ENCODE measurements at regions not wholly inside any gene's neighbourhood (a gene's known extent, or its start where the extent isn't known, plus 50 kb on each side); places are given as distances from the start of the nearest gene placed in this dataset.
A peak's percentile ranks its signal among the peaks of the same experiment; 100 is the strongest.
"Not testable (repeated sequence)": the region's sequence is repeated elsewhere in the genome, so short reads cannot be mapped to it uniquely, and the experiment has no call there.

DNA sequence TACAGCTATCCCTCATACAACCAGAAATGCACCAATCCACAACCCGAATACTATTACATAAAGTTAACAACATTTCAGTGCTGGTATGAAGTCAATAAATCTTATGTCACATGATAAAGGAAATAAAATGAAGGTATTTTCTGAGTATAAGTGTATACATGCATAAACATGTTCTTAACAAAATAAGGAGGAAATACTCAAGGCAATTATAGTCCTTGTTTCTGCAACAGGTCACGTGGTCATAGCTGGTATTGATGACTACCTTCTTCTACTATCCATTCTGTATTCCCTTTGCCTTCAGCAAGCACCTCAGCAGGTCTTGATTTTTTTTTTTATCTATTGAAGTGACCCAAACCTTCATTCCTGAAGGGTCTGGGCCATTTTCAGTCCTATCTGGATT is 675.6 kb downstream of the RPL10L start:
- no peak for DNase-seq (ENCODE audit: low spot score)

DNA sequence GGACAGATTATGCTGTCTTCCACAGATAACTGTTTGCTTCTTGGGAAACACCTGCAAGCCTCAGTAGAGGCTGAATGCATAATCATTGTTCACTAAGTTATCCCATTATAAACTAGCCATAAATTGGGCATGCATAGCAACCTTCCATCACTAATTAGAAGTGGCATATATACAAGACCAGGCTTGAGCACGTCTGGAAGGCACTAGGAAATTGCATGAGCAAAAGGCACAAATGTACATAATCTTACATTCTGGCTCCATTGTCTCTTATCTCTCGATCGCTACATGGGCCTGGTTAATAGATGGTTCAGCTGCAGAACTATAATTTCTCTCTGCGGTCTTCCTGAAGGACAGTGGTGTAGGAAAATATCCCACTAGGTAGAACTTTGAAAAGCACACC is 679.2 kb downstream of the RPL10L start:
- DNase-seq (ENCODE audit: low spot score) = no peak

DNA sequence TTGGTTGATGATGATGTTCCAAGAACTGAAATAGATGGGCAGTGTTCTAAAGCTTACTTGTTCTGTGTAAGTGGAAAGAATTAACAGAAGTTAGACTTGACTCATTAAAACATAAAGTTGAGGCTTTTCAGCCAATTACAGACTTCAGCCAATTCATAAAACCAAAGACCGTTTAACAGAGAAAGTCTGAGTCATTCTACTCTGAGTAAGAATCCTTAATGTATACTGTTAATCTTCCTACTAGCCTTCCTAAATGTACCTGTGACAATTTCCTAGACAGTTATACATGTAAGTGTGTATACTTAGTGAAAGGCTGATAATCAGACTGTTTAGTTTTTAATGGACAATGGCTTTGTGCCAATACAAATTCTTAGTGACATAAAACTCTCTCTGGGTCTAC is 681.0 kb downstream of the RPL10L start:
- DNase-seq (ENCODE audit: low spot score) = no peak

DNA sequence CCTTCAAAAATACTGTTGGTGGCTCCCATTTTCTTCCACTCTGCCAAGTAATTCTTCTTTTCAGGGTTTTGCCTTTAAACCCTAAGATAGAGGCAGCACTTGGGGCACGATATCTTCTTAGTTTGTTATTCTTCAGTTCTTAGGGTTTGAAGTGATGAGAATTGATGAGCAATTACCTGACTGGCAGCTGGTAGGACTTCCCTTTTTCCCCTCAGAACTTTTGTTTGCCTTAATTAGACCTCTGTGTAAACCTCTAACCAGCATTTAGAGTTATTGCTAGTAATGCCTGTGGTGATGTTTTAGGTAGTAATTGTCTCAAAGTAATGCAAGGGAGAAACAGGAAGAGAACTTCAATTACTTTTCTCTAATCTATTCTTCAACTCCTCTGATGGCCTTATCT is 683.5 kb downstream of the RPL10L start:
- DNase-seq (ENCODE audit: low spot score) = no peak

DNA sequence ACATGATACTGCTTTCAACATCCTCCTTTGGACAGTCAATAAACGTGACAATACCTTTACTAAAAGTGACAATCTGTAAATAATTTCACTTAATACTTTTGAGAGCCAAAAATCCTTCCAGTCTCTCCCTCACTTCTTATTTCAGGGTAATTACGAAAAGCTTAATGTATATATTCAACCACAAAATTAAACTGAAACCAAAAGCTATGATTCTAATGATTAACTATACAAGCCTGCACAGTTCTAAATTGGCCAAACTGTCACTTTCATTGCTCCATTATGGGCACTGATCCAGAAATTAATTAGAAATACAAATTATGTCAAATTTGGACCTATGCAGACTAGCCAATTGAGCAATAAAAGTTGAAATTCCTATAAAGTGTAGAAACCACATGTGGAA is 696.5 kb upstream of the MIS18BP1 start:
- no peak for DNase-seq (ENCODE audit: low spot score)

DNA sequence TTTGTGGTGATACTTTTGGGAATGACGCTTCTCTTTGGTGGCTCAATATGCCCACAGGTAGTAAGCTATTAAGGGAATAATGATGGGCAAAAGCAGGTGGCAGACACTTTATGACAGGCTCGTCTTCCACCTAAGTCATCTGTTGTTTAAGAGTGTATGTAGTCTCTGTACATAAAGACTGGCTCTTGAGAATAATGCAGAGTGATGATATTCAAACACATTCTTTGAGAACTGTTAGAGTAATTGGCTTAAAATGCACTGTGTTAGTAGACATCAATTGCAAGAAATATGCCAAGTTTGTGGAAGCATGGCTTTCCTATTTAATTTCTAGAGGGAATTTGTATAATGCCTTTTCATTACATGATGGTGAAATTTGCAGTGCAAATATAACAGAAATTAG is 694.8 kb upstream of the MIS18BP1 start:
- DNase-seq (ENCODE audit: low spot score) = no peak

DNA sequence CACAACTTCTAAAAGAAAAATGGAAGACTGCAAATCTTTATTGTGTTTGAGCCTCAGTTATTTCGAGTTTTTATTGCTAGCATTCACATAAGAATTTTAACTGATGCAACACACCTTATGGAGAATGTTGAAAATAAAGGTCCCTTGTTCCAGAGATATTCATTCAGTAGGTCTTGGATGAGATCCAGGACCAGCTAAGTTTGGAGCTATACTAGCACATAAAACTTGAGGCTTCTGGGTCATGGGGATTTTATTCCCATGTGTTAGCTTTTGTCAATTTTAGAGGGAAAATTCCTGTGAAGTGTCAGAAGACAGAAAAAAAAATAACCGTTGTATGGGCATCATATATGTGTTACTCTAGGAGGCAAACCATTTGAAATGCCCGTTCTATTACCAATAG is 693.2 kb upstream of the MIS18BP1 start:
- no peak for DNase-seq (ENCODE audit: low spot score)

DNA sequence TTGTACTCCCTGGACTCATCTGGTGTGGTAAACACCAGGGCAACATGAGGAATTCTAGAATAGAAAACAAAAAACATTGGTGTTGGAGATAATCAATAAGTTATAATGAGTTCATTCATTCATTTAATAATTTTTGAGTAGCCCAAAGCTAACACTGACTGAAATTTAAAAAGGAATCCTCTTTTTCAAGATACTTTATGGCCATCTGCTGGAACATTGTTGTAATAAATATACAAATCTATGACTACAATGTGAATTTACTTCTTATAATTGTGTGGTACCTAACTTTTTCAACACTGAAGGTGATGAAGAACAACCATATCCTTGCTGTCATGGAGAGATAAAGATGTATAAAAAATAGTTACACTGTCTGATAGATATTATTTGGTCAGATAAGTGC is 687.3 kb upstream of the MIS18BP1 start:
- DNase-seq (ENCODE audit: low spot score) = no peak

DNA sequence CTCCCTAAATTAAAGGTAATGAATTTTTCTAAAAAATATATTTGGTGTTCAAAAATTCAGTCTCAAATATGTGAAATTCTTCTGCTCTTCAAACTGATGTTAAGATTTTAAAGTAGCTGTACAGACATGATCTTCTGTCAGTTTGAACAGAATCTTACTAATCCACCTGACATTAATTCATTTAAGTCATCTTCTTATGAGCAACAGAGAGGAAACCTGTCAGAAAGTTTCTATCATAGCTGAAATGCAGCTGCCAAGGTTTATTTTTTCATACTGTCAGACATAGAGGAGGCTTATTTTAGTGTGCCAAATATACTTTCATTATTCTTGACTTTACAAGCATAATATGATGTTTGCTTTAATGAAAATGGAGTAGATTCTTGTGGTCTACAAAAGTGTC is 686.6 kb upstream of the MIS18BP1 start:
- DNase-seq (ENCODE audit: low spot score) = no peak

DNA sequence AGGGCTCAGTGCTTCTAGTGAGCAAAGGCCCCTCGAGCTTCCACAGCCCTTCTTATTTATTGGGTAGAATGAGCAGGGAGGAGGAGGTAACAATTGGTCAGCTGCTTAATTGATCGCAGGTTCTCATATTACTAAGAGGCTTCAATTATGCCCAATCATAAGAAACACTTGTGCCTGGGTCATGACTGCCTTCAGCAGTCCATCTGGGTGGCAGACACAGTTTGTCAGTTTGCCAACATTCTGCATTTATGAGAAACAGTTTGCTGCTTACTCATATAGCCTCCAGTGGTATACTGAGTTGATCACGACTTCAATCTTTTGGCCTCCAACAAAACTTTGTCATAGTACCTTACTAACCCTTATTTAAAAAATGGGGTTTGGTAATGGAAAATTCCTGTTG is 667.0 kb upstream of the MIS18BP1 start:
- not testable (repeated sequence) for DNase-seq (ENCODE audit: low spot score)

DNA sequence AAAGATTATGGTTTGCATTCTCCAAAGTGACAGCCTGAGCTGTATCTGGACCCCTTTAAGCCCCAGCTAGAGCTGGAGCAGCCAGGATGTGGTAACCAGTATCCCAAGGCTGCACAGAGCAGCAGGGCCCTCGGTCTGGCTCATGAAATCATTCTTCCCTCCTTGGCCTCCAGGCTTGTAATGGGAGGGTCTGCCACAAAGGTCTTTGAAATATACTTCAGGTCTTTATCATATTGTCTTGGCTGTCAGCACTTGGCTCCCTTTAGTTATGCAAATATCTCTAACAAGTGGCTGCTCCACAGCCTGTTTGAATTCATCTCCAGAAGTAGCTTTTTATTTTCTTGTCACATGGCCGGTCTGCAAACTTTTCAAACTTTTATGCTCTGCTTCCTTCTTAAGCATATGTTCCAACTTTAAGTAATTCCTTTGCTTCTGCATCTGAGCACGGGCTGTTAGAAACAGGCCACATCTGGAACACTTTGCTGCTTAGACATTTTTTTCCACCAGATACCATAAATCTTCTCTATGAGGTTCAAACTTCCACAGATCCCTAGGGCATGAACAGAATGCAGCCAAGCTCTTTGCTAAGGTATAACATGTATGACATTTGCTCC is 663.4 kb upstream of the MIS18BP1 start:
- DNase-seq (ENCODE audit: low spot score) = no peak

DNA sequence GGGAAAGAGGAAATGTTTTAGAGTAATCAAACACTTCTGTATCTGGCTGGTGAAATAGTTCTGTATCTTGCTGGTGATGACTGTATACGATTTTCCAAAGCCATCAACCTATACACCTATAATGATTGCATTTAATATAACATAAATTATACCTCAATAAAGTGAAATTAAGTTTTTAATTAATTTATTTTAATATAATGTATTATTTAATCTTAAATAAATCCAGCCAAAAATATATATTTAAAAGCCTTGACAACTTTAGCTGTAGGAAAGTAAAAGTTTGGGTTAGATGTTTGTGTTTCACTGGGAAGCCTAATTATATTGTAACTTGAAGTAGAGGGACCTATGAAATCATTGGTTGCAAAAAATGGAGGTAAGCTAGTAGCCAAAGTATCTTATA is 654.8 kb upstream of the MIS18BP1 start:
- DNase-seq (ENCODE audit: low spot score) = no peak

DNA sequence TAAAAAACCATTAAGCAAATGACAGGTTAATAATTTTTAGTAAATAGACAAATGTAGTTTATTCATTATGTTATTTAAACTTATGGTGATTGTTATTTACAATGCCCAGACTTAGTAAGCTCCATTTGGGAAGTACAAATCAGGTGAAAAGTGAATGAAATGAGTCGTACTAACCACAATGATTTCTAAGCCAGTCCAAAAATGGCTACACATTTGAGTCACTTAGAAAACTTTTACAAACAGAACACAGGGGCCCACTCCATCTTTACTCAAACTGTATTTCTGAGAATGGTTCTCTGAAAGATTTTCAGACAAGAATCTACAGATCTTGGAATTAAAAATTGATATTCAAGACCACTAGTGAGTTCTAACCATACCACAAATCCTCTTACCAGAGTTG is 653.3 kb upstream of the MIS18BP1 start:
- DNase-seq (ENCODE audit: low spot score) = no peak

DNA sequence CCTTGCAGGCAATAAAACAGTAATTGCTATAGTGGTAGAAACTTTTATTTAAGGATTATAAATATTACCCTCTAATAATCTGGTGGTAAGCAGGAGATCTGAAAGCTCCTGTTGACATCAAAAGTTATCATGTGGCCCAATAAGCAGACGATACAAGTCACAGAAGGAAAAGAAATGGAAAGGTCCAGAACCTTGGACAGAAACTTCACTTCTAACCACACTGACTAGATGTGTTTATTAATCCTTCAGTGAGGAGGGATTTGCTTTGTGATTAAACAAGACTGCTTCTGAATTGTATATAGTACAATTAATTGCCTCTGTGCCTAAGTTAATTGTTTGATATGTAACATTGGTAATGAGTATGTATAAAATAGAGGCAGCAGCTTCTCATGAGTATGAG is 652.7 kb upstream of the MIS18BP1 start:
- no peak for DNase-seq (ENCODE audit: low spot score)

DNA sequence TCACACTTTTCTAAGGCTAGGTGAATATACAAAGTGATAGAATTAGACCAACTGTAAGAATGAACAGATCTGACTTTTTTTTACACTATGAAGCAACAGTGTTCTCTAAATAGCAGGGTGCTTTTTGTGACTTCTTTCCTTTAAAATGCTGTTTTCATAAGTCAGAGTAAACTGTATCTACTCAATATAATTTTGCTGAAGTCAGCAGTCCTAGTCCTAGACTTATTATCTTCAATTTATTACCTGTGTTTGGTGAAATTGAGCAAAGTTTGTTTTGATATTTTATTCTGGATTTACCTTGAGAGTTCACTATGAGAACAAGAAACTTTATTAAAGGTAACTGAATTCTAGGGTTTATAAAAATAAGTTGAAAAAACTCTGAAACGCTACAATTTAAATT is 651.3 kb upstream of the MIS18BP1 start:
- DNase-seq (ENCODE audit: low spot score) = no peak

DNA sequence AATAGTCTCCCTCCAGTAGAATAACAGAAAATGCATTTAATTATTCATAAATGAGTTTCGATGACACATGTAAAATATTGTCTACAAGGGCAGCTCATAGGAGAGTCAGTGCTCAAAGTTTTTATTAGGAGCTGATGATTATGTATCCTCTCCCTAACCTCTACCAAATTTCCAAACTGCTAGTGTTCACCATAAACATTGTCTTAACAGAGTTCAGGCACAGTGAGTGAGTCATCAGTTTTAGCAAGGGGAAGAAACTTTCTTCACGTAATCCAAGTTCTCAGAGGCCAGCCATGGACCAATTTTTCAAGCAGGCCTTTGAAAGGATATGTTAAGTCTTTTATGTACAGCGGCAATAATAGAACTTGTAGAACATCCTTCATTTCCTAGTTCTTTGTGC is 649.2 kb upstream of the MIS18BP1 start:
- DNase-seq (ENCODE audit: low spot score) = no peak

DNA sequence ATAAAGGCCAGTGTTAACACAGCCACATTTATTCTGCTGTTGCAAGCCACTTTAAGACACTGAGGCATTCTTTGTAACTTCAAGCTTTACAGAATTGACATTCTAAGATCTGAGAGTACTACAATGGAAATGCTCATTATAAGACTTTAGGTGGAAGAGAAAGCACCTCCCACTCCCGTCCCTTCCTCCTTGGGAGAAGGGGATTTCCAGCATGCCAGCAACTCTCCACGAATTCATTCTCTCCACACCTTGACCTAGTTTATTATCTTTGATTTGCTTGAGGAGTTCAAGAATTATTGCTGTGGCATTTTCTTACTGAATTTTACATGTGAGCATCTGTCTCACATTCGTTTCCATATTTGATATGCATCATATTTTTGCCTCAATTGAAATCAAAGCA is 644.4 kb upstream of the MIS18BP1 start:
- no peak for DNase-seq (ENCODE audit: low spot score)

DNA sequence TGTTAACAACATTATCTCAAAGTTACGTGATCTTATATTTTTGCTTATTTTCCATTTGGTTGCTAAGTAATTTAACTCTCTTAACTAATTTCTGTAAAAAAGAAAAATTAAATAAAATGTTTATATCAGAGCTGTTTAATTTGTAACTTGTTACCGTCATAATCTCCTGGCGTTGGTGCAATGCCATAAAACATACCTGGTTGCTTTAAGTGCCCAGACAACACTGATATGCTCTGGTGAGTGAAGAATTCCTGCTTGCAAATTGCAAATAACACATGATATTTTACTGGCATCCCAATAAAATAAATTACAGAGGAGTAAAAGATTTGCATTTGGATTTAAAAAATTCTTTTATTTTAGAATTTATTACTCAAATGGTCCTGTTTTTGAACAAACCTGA is 640.1 kb upstream of the MIS18BP1 start:
- DNase-seq (ENCODE audit: low spot score) = no peak

DNA sequence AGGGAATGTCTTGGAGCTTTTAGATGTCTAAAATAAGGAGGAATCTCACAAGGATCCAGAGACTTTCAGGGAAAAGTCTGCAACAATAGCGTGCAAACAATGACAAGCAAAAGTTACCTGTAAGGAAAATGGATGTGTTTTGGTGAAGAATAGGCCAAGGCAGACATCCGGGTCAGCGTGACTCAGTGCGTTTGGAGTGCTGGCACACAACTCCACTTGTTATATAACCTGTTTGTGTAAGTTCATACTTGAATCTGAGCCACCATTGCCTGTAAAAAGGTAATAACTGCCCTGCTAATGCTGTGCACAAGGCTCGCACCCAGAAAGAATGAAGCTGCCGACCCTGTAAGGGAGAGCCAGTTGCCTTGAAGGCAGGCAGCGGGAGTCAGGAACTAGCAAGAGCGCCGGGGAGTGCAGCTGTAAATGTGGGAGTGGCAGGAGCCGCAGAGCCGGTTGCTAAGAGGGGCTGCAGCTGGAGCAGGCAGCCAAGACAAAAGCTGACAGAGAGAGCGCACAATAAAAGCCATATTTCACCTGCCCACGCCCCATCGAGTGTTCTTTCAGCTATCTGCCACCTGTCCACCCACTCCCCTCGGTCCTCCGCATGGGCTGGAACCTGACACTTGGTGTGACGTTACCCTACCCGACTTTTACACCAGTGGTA is 638.5 kb upstream of the MIS18BP1 start:
- peak; percentile 63 for DNase-seq (ENCODE audit: low spot score)

DNA sequence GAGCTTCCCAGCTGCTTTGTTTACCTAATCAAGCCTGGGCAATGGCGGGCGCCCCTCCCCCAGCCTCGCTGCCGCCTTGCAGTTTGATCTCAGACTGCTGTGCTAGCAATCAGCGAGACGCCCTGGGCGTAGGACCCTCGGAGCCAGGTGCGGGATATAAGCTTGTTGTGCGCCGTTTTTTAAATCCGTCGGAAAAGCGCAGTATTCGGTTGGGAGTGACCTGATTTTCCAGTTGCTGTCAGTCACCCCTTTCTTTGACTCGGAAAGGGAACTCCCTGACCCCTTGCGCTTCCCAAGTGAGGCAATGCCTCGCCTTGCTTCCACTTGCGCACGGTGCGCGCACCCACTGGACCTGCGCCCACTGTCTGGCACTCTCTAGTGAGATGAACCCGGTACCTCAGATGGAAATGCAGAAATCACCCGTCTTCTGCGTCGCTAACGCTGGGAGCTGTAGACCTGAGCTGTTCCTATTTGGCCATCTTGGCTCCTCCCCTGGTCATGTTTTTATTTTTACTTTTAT is 635.8 kb upstream of the MIS18BP1 start:
- peak; percentile 49 for DNase-seq (ENCODE audit: low spot score)

DNA sequence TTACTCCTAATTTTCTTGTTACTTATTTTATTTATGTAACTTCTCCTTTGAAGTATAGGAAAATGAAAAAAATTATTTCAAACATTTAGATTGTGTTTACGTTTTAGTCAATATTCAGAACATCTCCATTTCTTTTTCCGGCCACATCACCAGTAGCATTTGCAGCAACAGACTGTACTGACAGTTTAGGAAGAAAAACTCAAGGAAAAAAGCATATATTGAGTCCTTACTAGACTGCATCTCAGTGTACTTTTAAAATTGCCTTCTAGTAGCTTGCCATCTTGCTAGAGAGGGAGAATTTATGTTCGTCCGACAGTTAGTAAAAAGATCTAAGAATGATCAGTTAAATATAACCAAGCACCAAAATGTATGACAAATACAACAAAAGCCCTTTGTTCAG is 625.0 kb upstream of the MIS18BP1 start:
- DNase-seq (ENCODE audit: low spot score) = no peak

DNA sequence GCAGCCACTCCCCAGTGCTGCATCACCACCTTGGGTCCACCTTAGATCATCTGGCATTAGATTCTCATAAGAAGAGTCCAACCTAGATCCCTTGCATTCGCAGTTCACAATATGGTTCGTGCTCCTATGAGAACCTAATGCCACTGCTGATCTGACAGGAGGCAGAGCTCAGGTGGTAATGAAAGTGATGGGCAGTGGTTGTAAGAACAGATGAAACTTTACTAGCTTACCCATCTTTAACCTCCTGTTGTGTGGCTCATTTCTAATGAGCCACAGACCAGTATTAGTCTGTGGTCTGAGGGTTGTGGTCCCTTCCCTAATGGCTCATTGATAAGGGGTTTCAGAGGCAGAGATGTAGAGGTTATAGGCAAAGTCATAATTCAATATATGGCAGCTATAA is 615.9 kb upstream of the MIS18BP1 start:
- no peak for DNase-seq (ENCODE audit: low spot score)

DNA sequence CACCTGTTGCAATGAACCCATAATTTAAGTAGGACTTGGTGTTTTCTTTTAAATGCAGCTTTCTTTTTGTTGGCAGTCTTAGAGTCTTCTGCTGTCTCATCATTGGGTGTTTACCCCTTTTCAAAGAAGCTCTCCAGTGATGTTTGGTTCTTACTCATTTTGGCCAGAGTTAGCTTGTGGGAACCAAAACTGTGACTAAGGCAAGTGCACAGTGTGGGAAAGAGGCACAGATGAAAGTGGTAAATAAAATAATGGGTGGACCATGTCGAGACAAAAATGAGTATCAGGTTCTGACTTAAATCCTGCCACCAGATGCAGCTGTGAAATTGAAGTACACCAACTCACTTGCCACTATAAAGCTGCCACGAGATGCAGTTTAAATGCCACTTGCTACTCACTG is 615.4 kb upstream of the MIS18BP1 start:
- no peak for DNase-seq (ENCODE audit: low spot score)
